Stimulated activated CD4-positive, alpha-beta T cell treated with anti-CD3 and anti-CD28 coated beads, Interleukin-2, amount 100 ng/mL, for 4 hours (primary cell): ENCODE measurements at regions not wholly inside any gene's neighbourhood (a gene's known extent, or its start where the extent isn't known, plus 50 kb on each side); places are given as distances from the start of the nearest gene placed in this dataset.

Experiments
- DNase-seq: peaks from one replicate; pipeline ENCODE4 v3.0.0-alpha.2; 2020; ENCODE audit warnings: low read depth

GRCh38 chr9:134275375-134275774 is 50.9 kb upstream of the RXRA start:
- DNase-seq = no peak

GRCh38 chr9:134276453-134277245 is 49.6 kb upstream of the RXRA start:
- DNase-seq = no peak
